ENCODE measurements at regions not wholly inside any gene's neighbourhood (a gene's known extent, or its start where the extent isn't known, plus 50 kb on each side); places are given as distances from the start of the nearest gene placed in this dataset.

DNA sequence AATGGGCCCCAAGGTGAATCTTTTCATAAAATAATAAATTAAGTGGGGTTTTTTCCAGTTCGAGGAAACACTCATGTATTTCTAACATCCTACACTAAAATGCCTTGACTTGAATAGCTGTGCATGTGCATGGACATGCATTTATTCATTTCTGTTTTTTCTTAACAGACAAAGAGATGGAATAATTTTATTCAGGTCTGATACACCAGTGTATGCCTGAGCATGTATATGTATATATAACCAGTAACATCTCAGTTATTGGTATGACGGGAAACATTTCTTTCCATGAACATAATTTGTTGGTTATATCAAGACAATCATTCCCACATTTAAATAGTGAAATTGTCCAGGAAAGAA is 468.7 kb upstream of the TNP1 start:
- WGBS, 2 donors = 94 to 95% methylated on average over 2 of the region's 2 CpGs
- Histone ChIP-seq H3K27ac (ENCODE audit: low read depth in 1 of 2, low read length in 1 of 2) (no peak overlapping the region), H3K4me3 (no peak overlapping the region), H3K27me3 (ENCODE audit: control insufficient read depth in 3 of 3, insufficient read depth in 3 of 3, low read length in 2 of 3) (no peaks in the 10 kb centered on the region), H3K4me1 (ENCODE audit: control insufficient read depth in 5 of 5, insufficient read depth in 5 of 5, low read length in 5 of 5) (peaks cover 0 to 18% (median 8%) of the 10 kb centered on the region in 5 donors), H3K9me3 (ENCODE audit: control insufficient read depth in 4 of 4, insufficient read depth in 3 of 4, low read length in 3 of 4) (no peaks in the 10 kb centered on the region), H3K36me3 (ENCODE audit: control insufficient read depth in 4 of 4, insufficient read depth in 4 of 4, low read length in 4 of 4) (no peaks in the 10 kb centered on the region), H3K9ac (ENCODE audit: insufficient read depth in 1 of 2, low read length in 2 of 2) (peak overlapping the region in 1 of 2 donors; percentile 28)
- TF ChIP-seq, protein P1, sequence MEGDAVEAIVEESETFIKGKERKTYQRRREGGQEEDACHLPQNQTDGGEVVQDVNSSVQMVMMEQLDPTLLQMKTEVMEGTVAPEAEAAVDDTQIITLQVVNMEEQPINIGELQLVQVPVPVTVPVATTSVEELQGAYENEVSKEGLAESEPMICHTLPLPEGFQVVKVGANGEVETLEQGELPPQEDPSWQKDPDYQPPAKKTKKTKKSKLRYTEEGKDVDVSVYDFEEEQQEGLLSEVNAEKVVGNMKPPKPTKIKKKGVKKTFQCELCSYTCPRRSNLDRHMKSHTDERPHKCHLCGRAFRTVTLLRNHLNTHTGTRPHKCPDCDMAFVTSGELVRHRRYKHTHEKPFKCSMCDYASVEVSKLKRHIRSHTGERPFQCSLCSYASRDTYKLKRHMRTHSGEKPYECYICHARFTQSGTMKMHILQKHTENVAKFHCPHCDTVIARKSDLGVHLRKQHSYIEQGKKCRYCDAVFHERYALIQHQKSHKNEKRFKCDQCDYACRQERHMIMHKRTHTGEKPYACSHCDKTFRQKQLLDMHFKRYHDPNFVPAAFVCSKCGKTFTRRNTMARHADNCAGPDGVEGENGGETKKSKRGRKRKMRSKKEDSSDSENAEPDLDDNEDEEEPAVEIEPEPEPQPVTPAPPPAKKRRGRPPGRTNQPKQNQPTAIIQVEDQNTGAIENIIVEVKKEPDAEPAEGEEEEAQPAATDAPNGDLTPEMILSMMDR (IDR thresholded peaks at IDR 0.05; ENCODE audit: control extremely low read depth, extremely low read depth) = no peak
- no peak for ATAC-seq (ENCODE audit: insufficient read depth, low FRiP score)
- DNase-seq = no peak

DNA sequence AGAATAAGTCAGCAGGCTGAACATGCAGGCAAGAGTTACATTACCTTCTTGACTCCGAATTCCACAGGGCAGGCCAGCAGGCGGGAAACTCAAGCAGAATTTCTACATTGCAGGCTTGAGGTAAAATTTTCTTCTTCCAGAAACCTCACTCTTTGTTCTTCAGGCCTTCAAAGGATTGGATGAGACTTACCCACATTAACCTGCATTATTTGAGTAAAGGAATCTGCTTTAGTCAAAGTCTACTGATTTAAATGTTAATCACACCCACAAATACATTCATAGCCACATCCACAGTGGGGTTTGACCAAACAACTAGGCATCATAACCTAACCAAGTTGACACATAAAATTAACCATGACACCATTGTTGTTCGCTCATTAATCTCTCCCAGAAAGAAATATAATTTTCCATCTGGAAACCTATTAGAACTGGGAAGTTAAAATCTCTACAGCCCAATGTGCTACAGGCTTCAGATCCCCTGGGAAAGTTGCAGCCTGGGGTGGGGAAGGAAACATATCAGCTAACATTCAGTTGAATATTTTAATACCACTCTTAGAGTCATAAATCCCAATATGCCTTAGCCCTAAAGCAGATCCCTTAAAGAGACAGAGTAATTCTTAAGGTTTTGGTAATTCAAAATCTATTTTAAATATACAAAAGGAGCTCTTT is 468.2 kb upstream of the TNP1 start:
- DNase-seq (no peak), ATAC-seq (ENCODE audit: insufficient read depth, low FRiP score) (no peak)
- H3K9me3 ChIP-seq (ENCODE audit: control insufficient read depth in 4 of 4, insufficient read depth in 3 of 4, low read length in 3 of 4) = no peaks in the 10 kb centered on the region
- no peak overlapping the region for H3K4me3 ChIP-seq
- no peak overlapping the region for H3K9ac ChIP-seq (ENCODE audit: insufficient read depth in 1 of 2, low read length in 2 of 2)
- TF ChIP-seq, protein P1 (IDR thresholded peaks at IDR 0.05; ENCODE audit: control extremely low read depth, extremely low read depth) = no peak
- H3K36me3 ChIP-seq (ENCODE audit: control insufficient read depth in 4 of 4, insufficient read depth in 4 of 4, low read length in 4 of 4) = no peaks in the 10 kb centered on the region
- peaks cover 0 to 18% (median 7%) of the 10 kb centered on the region in 5 donors for H3K4me1 ChIP-seq (ENCODE audit: control insufficient read depth in 5 of 5, insufficient read depth in 5 of 5, low read length in 5 of 5)
- H3K27me3 ChIP-seq (ENCODE audit: control insufficient read depth in 3 of 3, insufficient read depth in 3 of 3, low read length in 2 of 3) = no peaks in the 10 kb centered on the region
- no peak overlapping the region for H3K27ac ChIP-seq (ENCODE audit: low read depth in 1 of 2, low read length in 1 of 2)
- WGBS, 2 donors = 91 to 92% methylated on average over 3 of the region's 3 CpGs

DNA sequence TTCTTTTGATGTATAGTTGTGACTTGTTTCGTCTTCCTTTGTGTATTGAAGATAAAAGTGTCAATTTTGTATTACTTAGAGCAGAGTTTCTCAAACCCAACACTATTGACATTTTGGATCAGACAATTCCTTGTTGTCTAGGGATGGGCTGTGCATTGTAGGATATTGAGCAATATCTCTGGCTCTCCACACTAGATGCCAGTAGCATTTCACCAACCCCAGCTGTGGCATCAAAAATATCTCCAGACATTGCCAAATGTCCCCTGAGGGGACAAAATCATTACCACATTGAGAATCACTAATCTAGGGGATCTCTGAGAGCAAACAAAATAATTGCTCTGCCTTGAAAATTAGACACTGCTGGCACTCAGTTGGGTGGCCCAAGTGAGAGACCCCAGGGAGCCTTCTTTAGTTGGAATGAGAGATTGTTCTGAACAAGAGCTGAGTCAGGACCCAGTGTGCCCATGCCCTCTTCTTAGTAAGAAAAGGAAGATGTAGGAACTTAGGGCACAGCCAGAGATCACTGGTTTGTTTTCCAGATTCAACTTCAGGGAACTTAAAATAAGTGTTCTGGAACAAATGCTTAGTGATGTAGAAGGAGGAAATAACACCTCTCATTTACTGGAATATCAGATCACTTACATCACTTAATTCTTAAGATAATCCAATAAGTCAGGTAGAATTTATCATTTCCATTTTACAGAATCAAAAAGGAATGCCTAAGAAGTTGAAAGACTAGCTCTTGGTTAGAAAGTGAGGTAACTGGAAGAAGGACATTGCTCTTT is 466.6 kb upstream of the TNP1 start:
- ATAC-seq (ENCODE audit: insufficient read depth, low FRiP score) = no peak
- TF ChIP-seq, protein P1 (IDR thresholded peaks at IDR 0.05; ENCODE audit: control extremely low read depth, extremely low read depth) = no peak
- no peak for DNase-seq
- no peaks in the 10 kb centered on the region for H3K36me3 ChIP-seq (ENCODE audit: control insufficient read depth in 4 of 4, insufficient read depth in 4 of 4, low read length in 4 of 4)
- no peak overlapping the region for H3K4me3 ChIP-seq
- H3K27me3 ChIP-seq (ENCODE audit: control insufficient read depth in 3 of 3, insufficient read depth in 3 of 3, low read length in 2 of 3) = no peaks in the 10 kb centered on the region
- 81 to 86% methylated on average over 1 of the region's 1 CpG for WGBS, 2 donors
- no peaks in the 10 kb centered on the region for H3K9me3 ChIP-seq (ENCODE audit: control insufficient read depth in 4 of 4, insufficient read depth in 3 of 4, low read length in 3 of 4)
- no peak overlapping the region for H3K9ac ChIP-seq (ENCODE audit: insufficient read depth in 1 of 2, low read length in 2 of 2)
- peaks cover 0 to 12% (median under 1%) of the 10 kb centered on the region in 5 donors for H3K4me1 ChIP-seq (ENCODE audit: control insufficient read depth in 5 of 5, insufficient read depth in 5 of 5, low read length in 5 of 5)
- no peak overlapping the region for H3K27ac ChIP-seq (ENCODE audit: low read depth in 1 of 2, low read length in 1 of 2)
